Coronary artery (tissue), 2 donors: ENCODE measurements at regions not wholly inside any gene's neighbourhood (a gene's known extent, or its start where the extent isn't known, plus 50 kb on each side); places are given as distances from the start of the nearest gene placed in this dataset.

Source experiments
- DNase-seq: peaks from one replicate; pipeline ENCODE4 v3.0.0-alpha.2; 2017; ENCODE audit warnings: low spot score
- H3K27ac ChIP-seq, 2 donors: fragments of 200-600 bp; sonication (generic); one replicate each; pipeline ENCODE4 v1.5.1; 2016 to 2019
- H3K4me3 ChIP-seq: fragments of 200-600 bp; sonication (generic); 2 replicates; pipeline ENCODE4 v1.5.1; 2016; ENCODE audit warnings: mild to moderate bottlenecking, moderate library complexity
- TF ChIP-seq, protein P1 (sequence below): fragments of 200-600 bp; sonication (generic); IDR thresholded peaks from one replicate; pipeline ENCODE4 v1.5.1; 2019; ENCODE audit warnings: antibody characterized with exemption

- no peak for DNase-seq
- H3K4me3 ChIP-seq: no peak overlapping the region
- TF ChIP-seq, protein P1, sequence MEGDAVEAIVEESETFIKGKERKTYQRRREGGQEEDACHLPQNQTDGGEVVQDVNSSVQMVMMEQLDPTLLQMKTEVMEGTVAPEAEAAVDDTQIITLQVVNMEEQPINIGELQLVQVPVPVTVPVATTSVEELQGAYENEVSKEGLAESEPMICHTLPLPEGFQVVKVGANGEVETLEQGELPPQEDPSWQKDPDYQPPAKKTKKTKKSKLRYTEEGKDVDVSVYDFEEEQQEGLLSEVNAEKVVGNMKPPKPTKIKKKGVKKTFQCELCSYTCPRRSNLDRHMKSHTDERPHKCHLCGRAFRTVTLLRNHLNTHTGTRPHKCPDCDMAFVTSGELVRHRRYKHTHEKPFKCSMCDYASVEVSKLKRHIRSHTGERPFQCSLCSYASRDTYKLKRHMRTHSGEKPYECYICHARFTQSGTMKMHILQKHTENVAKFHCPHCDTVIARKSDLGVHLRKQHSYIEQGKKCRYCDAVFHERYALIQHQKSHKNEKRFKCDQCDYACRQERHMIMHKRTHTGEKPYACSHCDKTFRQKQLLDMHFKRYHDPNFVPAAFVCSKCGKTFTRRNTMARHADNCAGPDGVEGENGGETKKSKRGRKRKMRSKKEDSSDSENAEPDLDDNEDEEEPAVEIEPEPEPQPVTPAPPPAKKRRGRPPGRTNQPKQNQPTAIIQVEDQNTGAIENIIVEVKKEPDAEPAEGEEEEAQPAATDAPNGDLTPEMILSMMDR: no peak
- no peak overlapping the region for H3K27ac ChIP-seq
Measured at GRCh38 chr9:87239312-87239711, 258.4 kb upstream of the DAPK1 start.

DNA sequence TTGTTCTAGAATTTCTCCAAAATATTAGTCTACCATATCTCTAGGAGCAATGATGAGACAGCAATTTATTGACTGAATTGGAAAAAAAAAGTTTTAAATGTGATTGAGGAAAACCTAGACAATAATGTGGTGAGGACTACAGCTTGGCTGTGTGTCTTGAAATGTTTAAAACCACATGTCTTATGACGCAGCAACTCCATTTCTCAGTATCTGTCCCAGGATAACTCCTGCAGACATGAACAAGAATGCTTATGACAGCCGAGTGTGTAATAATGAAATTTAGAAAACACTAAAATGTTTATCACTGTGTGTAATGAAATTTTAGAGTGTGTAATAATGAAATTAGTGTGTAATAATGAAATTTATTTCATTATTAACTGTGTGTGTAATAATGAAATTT is 254.1 kb upstream of the DAPK1 start:
- no peak overlapping the region for H3K4me3 ChIP-seq

DNA sequence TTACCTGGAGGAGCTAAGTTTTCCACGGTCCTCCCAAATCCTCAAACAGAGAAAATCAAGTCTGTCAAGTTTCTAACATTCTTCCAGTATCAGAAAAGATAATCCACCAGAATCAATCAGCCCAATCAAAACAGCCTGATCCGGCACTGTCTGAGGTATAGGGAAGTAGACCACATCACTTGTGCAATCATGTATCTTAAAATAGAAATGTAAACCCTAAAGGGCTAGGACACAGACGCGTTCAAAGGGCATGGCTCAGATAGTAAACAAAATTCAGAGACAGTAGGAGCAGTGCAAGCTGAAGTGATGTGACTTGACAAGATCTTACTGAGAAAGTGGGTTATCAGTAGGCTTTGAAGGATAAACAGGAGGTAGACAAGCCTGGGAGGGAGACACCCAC is 252.4 kb upstream of the DAPK1 start:
- DNase-seq: no peak
- no peak overlapping the region for H3K27ac ChIP-seq
- TF ChIP-seq, protein P1: no peak
- no peak overlapping the region for H3K4me3 ChIP-seq

More for the DNA sequence above, 254.1 kb upstream of the DAPK1 start:
- H3K27ac ChIP-seq: no peak overlapping the region
- DNase-seq: no peak
- TF ChIP-seq, protein P1: no peak

DNA sequence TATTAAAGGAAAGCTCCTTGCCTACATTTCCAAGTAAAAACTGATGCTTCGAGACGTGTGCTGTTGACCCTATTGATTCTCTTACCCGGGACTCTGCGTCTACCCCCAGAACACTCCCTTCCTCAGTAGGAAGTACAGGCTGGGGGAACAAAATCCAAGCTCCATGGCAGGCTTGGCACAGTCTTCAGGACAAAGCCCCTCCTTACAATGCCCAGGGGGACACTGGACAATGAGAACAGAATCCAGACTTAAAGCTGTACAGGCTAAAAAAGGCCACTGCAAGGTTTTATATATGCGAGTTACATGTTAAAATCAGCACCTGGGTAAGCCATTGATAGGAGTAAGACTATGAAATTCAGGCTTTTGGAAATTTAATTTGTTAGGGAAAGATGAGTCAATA is 250.6 kb upstream of the DAPK1 start:
- TF ChIP-seq, protein P1: no peak
- H3K27ac ChIP-seq: no peak overlapping the region
- no peak for DNase-seq
- no peak overlapping the region for H3K4me3 ChIP-seq

DNA sequence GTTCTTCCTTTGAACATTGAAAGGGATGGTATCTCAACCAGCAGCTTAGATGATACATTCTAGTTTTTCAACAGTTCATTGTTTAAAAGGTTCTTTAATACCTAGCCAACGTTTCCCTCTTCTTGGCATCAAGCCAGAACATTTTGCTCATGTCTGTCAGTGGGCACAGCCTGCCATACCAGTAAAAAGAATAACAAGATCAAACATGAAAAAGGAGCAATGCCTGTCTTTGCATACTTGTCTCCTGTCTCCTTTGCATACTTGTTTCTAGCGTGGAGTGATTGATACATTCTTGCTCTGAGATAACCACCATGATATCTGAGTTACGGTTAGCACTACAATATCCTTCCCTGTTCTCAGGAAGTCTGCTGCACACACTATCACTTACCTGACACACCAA is 248.6 kb upstream of the DAPK1 start:
- no peak overlapping the region for H3K27ac ChIP-seq
- DNase-seq: no peak
- TF ChIP-seq, protein P1: no peak
- no peak overlapping the region for H3K4me3 ChIP-seq

GRCh38 chr9:87250205-87250604 is 247.5 kb upstream of the DAPK1 start:
- no peak overlapping the region for H3K4me3 ChIP-seq
- TF ChIP-seq, protein P1: no peak
- no peak overlapping the region for H3K27ac ChIP-seq
- no peak for DNase-seq

- TF ChIP-seq, protein P1: no peak
- Histone ChIP-seq H3K4me3 (no peak overlapping the region), H3K27ac (peak overlapping the region in 1 of 2 donors; percentile 17)
- no peak for DNase-seq
Measured at GRCh38 chr9:87255431-87256155, 242.1 kb upstream of the DAPK1 start.
